Upper lobe of left lung (tissue), 4 donors: ENCODE measurements at regions not wholly inside any gene's neighbourhood (a gene's known extent, or its start where the extent isn't known, plus 50 kb on each side); places are given as distances from the start of the nearest gene placed in this dataset.

Source experiments
- CTCF ChIP-seq, 6 experiments: fragments of 450-650 bp in 4 of 6; fragments of 200-600 bp in 2 of 6; sonication (generic) in 2 of 6; IDR thresholded peaks; one replicate each; pipeline ENCODE4 v1.5.1; 2016 to 2019; ENCODE audit warnings: antibody characterized with exemption in 6 of 6
- EP300 ChIP-seq, 4 donors: sonication (generic); formaldehyde crosslinking; IDR thresholded peaks; one replicate each; pipeline ENCODE4 v1.5.1; 2017; ENCODE audit warnings: antibody characterized with exemption in 4 of 4, control low read depth in 2 of 4
- POLR2A ChIP-seq, 4 donors: fragments of 450-650 bp; IDR thresholded peaks; one replicate each; pipeline ENCODE4 v1.5.1; 2016 to 2017; ENCODE audit warnings: antibody characterized with exemption in 4 of 4, mild to moderate bottlenecking in 2 of 4
- POLR2AphosphoS5 ChIP-seq, 2 donors: sonication (generic); formaldehyde crosslinking; IDR thresholded peaks; one replicate each; pipeline ENCODE4 v1.5.1; 2017; ENCODE audit warnings: antibody characterized with exemption in 2 of 2

GRCh38 chr15:61613138-61613537 is 384.0 kb upstream of the RORA start:
- no peak for TF ChIP-seq EP300 (IDR thresholded peaks at IDR 0.05)
- TF ChIP-seq CTCF (IDR thresholded peaks at IDR 0.05) = no peak
- TF ChIP-seq POLR2AphosphoS5 (IDR thresholded peaks at IDR 0.05) = no peak
- no peak for TF ChIP-seq POLR2A (IDR thresholded peaks at IDR 0.05)
